ENCODE measurements at regions not wholly inside any gene's neighbourhood (a gene's known extent, or its start where the extent isn't known, plus 50 kb on each side); places are given as distances from the start of the nearest gene placed in this dataset.
A peak's percentile ranks its signal among the peaks of the same experiment; 100 is the strongest.

DNA sequence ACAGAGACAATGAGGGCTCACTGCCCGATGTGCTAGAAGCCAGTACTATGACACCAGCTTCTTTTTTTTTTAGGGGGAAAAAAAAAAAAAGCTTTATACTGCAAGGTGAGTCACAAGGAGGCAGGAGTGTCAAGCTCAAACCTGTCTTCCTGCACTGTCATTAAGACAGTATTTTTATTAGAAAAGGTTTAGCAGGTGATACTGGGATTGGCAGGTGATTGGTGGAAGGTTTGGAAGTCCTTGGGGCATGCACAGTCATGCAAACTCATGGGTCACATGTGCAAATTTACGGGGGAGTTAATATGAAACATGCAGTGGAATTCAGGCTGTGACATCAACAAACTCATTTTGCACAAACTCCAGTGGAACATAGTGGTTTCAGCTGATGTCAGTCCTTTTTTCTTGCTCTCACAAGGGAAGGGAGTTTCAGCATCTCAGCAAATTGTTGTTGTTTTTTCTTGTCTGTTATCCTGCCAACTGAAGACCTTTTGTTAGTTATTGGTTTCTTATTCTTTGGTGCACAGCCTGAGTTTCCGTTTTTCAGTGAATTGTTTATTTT is 530.6 kb downstream of the ANKRD7 start:
- H3K9ac ChIP-seq (ENCODE audit: low read length), result no peak overlapping the region
- no peak overlapping the region for H3K23ac ChIP-seq (ENCODE audit: low read length in 2 of 2)
- no peaks in the 10 kb centered on the region for H3K27me3 ChIP-seq (ENCODE audit: control insufficient read depth in 1 of 2, insufficient read depth in 1 of 2, low read length in 2 of 2)
- H3K27ac ChIP-seq (ENCODE audit: low read length, poor library complexity, severe bottlenecking), result no peak overlapping the region
- H3K4ac ChIP-seq (ENCODE audit: low read depth in 1 of 2, low read length in 2 of 2), result no peak overlapping the region
- H2BK15ac ChIP-seq (ENCODE audit: low read depth, poor library complexity, severe bottlenecking), result no peak overlapping the region
- H2AK5ac ChIP-seq (ENCODE audit: low read length, severe bottlenecking), result no peak overlapping the region
- no peaks in the 10 kb centered on the region for H3K9me3 ChIP-seq (ENCODE audit: control insufficient read depth, low read length)
- 91% methylated on average over 2 of the region's 3 CpGs for WGBS
- no peaks in the 10 kb centered on the region for H3K79me1 ChIP-seq (replicated peaks; ENCODE audit: low read length, poor library complexity, severe bottlenecking)
- no peaks in the 10 kb centered on the region for H3K4me1 ChIP-seq (ENCODE audit: control insufficient read depth, insufficient read depth, low read depth, low read length)
- DNase-seq, result no peak
- H3K36me3 ChIP-seq (ENCODE audit: control insufficient read depth in 1 of 2, insufficient read depth in 2 of 2, low read depth in 1 of 2, low read length in 2 of 2), result no peaks in the 10 kb centered on the region
- no peak overlapping the region for H2BK12ac ChIP-seq (ENCODE audit: low read length in 2 of 2)
- no peak overlapping the region for H3K4me2 ChIP-seq (ENCODE audit: low read length, poor library complexity, severe bottlenecking)
- H3K4me3 ChIP-seq (ENCODE audit: insufficient read depth in 1 of 2, low read depth in 1 of 2, low read length in 2 of 2), result no peak overlapping the region
- no peak overlapping the region for H2AFZ ChIP-seq (ENCODE audit: low read depth, low read length)
- no peak overlapping the region for H4K91ac ChIP-seq (ENCODE audit: low read length)
- H2BK5ac ChIP-seq (ENCODE audit: low read depth, low read length, poor library complexity, severe bottlenecking), result no peak overlapping the region
- H4K8ac ChIP-seq (ENCODE audit: low read length), result peak overlapping the region; percentile 47
- H3K14ac ChIP-seq (ENCODE audit: low read length in 2 of 2), result no peak overlapping the region
- H3K18ac ChIP-seq (ENCODE audit: low read depth in 1 of 2, low read length in 2 of 2), result no peak overlapping the region
- H2BK120ac ChIP-seq (ENCODE audit: low read depth, low read length), result no peak overlapping the region

DNA sequence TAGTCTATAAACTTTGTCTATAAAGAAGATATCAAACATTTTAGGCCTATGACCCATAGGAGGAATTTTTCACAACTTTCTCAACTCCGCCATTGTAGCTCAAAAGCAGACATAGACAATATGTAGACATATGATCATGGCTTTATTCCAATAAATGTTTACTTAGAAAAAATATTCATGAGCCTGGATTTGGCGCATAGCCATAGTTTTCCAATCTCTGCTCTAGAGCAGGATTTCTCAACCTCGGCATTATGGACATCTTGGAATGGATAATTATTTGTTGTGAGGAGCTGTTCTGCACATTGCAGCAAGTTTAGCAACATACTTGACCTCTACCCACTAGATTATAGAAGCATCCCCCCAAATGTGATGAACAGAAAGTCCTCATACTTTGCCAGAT is 532.6 kb downstream of the ANKRD7 start:
- no CpG with 5 or more reads among the region's 3 CpGs for WGBS
- no peak overlapping the region for H3K4ac ChIP-seq (ENCODE audit: low read depth in 1 of 2, low read length in 2 of 2)
- no peak overlapping the region for H2AK5ac ChIP-seq (ENCODE audit: low read length, severe bottlenecking)
- H3K36me3 ChIP-seq (ENCODE audit: control insufficient read depth in 1 of 2, insufficient read depth in 2 of 2, low read depth in 1 of 2, low read length in 2 of 2), result no peaks in the 10 kb centered on the region
- H2BK5ac ChIP-seq (ENCODE audit: low read depth, low read length, poor library complexity, severe bottlenecking), result no peak overlapping the region
- H3K4me3 ChIP-seq (ENCODE audit: insufficient read depth in 1 of 2, low read depth in 1 of 2, low read length in 2 of 2), result no peak overlapping the region
- H3K14ac ChIP-seq (ENCODE audit: low read length in 2 of 2), result no peak overlapping the region
- H2BK15ac ChIP-seq (ENCODE audit: low read depth, poor library complexity, severe bottlenecking), result no peak overlapping the region
- no peak overlapping the region for H2BK12ac ChIP-seq (ENCODE audit: low read length in 2 of 2)
- no peak for DNase-seq
- no peak overlapping the region for H3K18ac ChIP-seq (ENCODE audit: low read depth in 1 of 2, low read length in 2 of 2)
- H4K91ac ChIP-seq (ENCODE audit: low read length), result no peak overlapping the region
- H3K27me3 ChIP-seq (ENCODE audit: control insufficient read depth in 1 of 2, insufficient read depth in 1 of 2, low read length in 2 of 2), result no peaks in the 10 kb centered on the region
- H3K27ac ChIP-seq (ENCODE audit: low read length, poor library complexity, severe bottlenecking), result no peak overlapping the region
- H3K23ac ChIP-seq (ENCODE audit: low read length in 2 of 2), result no peak overlapping the region
- H3K4me1 ChIP-seq (ENCODE audit: control insufficient read depth, insufficient read depth, low read depth, low read length), result no peaks in the 10 kb centered on the region
- H3K9ac ChIP-seq (ENCODE audit: low read length), result no peak overlapping the region
- no peak overlapping the region for H4K8ac ChIP-seq (ENCODE audit: low read length)
- H3K79me1 ChIP-seq (replicated peaks; ENCODE audit: low read length, poor library complexity, severe bottlenecking), result no peaks in the 10 kb centered on the region
- H2AFZ ChIP-seq (ENCODE audit: low read depth, low read length), result no peak overlapping the region
- no peak overlapping the region for H3K4me2 ChIP-seq (ENCODE audit: low read length, poor library complexity, severe bottlenecking)
- no peak overlapping the region for H2BK120ac ChIP-seq (ENCODE audit: low read depth, low read length)
- H3K9me3 ChIP-seq (ENCODE audit: control insufficient read depth, low read length), result no peaks in the 10 kb centered on the region

DNA sequence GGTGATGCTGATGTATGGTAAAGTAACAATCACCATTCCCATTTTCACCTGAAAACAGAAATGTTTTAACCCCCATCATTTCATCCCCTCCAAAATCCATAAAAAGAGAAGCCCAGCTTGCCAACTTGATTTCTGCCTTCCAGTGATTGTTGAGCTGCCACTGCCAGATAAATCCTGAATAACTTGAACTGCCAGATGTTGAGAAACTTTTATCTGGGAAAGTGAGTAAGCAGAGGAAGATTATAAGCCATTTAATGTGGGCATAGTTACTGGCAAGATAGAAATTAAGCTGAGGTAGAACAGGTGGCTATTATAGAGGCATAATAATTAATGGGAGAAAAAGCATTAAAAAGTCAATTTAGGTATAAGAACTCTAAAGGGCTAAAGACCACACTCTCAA is 534.1 kb downstream of the ANKRD7 start:
- no peaks in the 10 kb centered on the region for H3K9me3 ChIP-seq (ENCODE audit: control insufficient read depth, low read length)
- H3K36me3 ChIP-seq (ENCODE audit: control insufficient read depth in 1 of 2, insufficient read depth in 2 of 2, low read depth in 1 of 2, low read length in 2 of 2), result no peaks in the 10 kb centered on the region
- H2AK5ac ChIP-seq (ENCODE audit: low read length, severe bottlenecking), result no peak overlapping the region
- no peak overlapping the region for H2AFZ ChIP-seq (ENCODE audit: low read depth, low read length)
- DNase-seq, result no peak
- no peak overlapping the region for H4K8ac ChIP-seq (ENCODE audit: low read length)
- H3K4me2 ChIP-seq (ENCODE audit: low read length, poor library complexity, severe bottlenecking), result no peak overlapping the region
- H3K14ac ChIP-seq (ENCODE audit: low read length in 2 of 2), result no peak overlapping the region
- H2BK120ac ChIP-seq (ENCODE audit: low read depth, low read length), result no peak overlapping the region
- H3K4me1 ChIP-seq (ENCODE audit: control insufficient read depth, insufficient read depth, low read depth, low read length), result no peaks in the 10 kb centered on the region
- H3K79me1 ChIP-seq (replicated peaks; ENCODE audit: low read length, poor library complexity, severe bottlenecking), result no peaks in the 10 kb centered on the region
- no peak overlapping the region for H3K23ac ChIP-seq (ENCODE audit: low read length in 2 of 2)
- no peak overlapping the region for H3K27ac ChIP-seq (ENCODE audit: low read length, poor library complexity, severe bottlenecking)
- no peak overlapping the region for H4K91ac ChIP-seq (ENCODE audit: low read length)
- H2BK12ac ChIP-seq (ENCODE audit: low read length in 2 of 2), result no peak overlapping the region
- H3K27me3 ChIP-seq (ENCODE audit: control insufficient read depth in 1 of 2, insufficient read depth in 1 of 2, low read length in 2 of 2), result no peaks in the 10 kb centered on the region
- no peak overlapping the region for H3K4me3 ChIP-seq (ENCODE audit: insufficient read depth in 1 of 2, low read depth in 1 of 2, low read length in 2 of 2)
- H2BK15ac ChIP-seq (ENCODE audit: low read depth, poor library complexity, severe bottlenecking), result no peak overlapping the region
- H3K18ac ChIP-seq (ENCODE audit: low read depth in 1 of 2, low read length in 2 of 2), result no peak overlapping the region
- no peak overlapping the region for H3K9ac ChIP-seq (ENCODE audit: low read length)
- no peak overlapping the region for H3K4ac ChIP-seq (ENCODE audit: low read depth in 1 of 2, low read length in 2 of 2)
- H2BK5ac ChIP-seq (ENCODE audit: low read depth, low read length, poor library complexity, severe bottlenecking), result no peak overlapping the region

DNA sequence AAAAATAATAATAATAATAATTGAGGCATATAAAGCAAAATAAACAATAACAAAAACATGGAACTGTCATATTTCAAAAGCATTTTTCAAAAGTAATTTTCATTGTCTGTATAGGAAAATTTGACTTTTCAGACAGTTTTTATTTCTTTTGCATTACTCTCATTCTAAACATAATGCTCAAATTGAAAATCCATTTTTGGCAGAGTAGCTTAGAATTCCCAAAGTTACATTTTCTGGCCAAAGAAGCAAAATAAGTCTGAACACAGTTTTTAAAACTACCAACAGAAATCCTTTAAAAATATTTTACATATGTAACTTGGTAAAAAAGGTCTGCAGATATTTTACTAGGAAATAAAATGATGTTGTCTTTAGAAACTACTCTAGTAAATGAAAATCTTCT is 535.4 kb downstream of the ANKRD7 start:
- Histone ChIP-seq H3K9ac (ENCODE audit: low read length) (no peak overlapping the region), H4K91ac (ENCODE audit: low read length) (no peak overlapping the region), H3K79me1 (replicated peaks; ENCODE audit: low read length, poor library complexity, severe bottlenecking) (no peaks in the 10 kb centered on the region), H3K18ac (ENCODE audit: low read depth in 1 of 2, low read length in 2 of 2) (no peak overlapping the region), H3K23ac (ENCODE audit: low read length in 2 of 2) (no peak overlapping the region), H2BK5ac (ENCODE audit: low read depth, low read length, poor library complexity, severe bottlenecking) (no peak overlapping the region), H3K27ac (ENCODE audit: low read length, poor library complexity, severe bottlenecking) (no peak overlapping the region), H3K4me2 (ENCODE audit: low read length, poor library complexity, severe bottlenecking) (no peak overlapping the region), H4K8ac (ENCODE audit: low read length) (no peak overlapping the region), H3K36me3 (ENCODE audit: control insufficient read depth in 1 of 2, insufficient read depth in 2 of 2, low read depth in 1 of 2, low read length in 2 of 2) (no peaks in the 10 kb centered on the region), H3K4me3 (ENCODE audit: insufficient read depth in 1 of 2, low read depth in 1 of 2, low read length in 2 of 2) (no peak overlapping the region), H3K4ac (ENCODE audit: low read depth in 1 of 2, low read length in 2 of 2) (no peak overlapping the region), H3K14ac (ENCODE audit: low read length in 2 of 2) (no peak overlapping the region), H2BK15ac (ENCODE audit: low read depth, poor library complexity, severe bottlenecking) (no peak overlapping the region), H2AK5ac (ENCODE audit: low read length, severe bottlenecking) (no peak overlapping the region), H3K4me1 (ENCODE audit: control insufficient read depth, insufficient read depth, low read depth, low read length) (no peaks in the 10 kb centered on the region), H3K27me3 (ENCODE audit: control insufficient read depth in 1 of 2, insufficient read depth in 1 of 2, low read length in 2 of 2) (no peaks in the 10 kb centered on the region), H3K9me3 (ENCODE audit: control insufficient read depth, low read length) (no peaks in the 10 kb centered on the region), H2BK120ac (ENCODE audit: low read depth, low read length) (no peak overlapping the region), H2AFZ (ENCODE audit: low read depth, low read length) (no peak overlapping the region), H2BK12ac (ENCODE audit: low read length in 2 of 2) (no peak overlapping the region)
- DNase-seq, result no peak

Data from mesenchymal stem cell (in vitro differentiated cells and primary cell).